NCI-H1436 (cell line): ENCODE measurements at regions not wholly inside any gene's neighbourhood (a gene's known extent, or its start where the extent isn't known, plus 50 kb on each side); places are given as distances from the start of the nearest gene placed in this dataset.
"Not testable (repeated sequence)": the region's sequence is repeated elsewhere in the genome, so short reads cannot be mapped to it uniquely, and the experiment has no call there.

Experiments
- DNase-seq: peaks from one replicate; lab custom pipeline; 2025; lab: John Stamatoyannopoulos, UW

- DNase-seq: no peak
Measured at GRCh38 chr17:33944412-33944811, 310.7 kb upstream of the CCL2 start.

DNA sequence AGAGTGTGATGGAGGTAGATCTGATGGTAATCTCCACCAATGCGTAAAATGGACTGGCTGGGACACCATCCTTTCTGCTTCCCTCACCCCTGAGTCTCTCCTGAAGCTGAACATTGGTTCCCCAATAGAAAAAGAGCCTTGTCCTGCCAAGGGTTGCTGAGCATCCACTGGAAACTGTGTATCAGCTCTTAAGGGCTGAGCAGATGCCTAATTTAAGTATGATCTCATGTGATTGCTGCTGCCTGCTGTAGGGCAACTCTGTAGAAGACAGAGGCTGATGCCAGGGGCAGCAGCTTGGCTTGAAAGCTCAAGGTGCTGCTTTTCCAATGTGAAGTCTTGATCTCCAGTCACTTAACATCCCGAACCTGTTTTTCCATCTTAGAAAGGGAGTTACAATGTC lies 310.3 kb upstream of the CCL2 start:
- no peak for DNase-seq

DNA sequence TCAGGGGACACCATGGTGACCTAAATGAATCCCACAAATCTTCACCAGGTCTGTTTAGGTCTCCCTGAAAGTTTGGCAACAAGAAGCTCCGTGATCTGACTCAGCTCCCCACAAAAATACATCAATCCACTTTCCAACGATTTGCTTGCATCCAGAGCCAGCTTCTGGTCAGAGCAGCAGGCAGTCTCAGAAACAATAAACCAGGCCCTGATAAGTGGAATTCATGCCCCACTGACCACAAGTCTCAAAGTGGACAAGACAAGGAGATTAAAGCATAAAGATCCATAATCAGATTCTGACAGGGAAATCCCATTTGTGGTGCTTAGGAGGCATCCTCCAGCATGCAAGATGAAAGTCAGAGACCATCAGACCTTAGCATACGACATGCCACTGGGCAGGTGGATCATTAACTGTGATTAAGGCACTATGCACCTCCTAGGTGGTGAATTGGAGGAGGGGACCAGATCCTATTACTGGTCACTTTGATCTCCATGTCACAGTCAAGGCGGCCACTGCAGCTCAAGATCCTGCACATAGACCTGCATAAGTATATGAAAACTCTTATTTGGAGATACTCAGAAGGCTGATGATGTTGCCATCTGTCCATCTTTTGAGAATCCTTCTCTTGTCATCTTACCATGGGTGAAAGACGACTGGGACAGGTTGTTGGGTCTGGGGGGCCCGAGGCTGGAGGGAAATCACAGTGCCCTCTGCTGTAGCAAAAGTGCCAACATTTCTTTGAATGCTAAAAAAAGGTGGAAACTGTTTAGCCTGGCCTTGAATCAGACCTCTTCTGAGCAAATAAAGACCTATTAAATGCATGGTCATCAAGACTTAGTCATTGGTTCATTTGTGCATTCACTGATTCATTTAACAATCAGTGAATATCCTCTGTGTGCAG lies 309.2 kb upstream of the CCL2 start:
- DNase-seq: no peak

GRCh38 chr17:33947762-33948161 lies 307.3 kb upstream of the CCL2 start:
- DNase-seq: no peak

- DNase-seq: no peak
Measured at GRCh38 chr17:33948309-33948708, 306.8 kb upstream of the CCL2 start.

- DNase-seq: no peak
Measured at GRCh38 chr17:33949100-33949499, 306.0 kb upstream of the CCL2 start.

DNA sequence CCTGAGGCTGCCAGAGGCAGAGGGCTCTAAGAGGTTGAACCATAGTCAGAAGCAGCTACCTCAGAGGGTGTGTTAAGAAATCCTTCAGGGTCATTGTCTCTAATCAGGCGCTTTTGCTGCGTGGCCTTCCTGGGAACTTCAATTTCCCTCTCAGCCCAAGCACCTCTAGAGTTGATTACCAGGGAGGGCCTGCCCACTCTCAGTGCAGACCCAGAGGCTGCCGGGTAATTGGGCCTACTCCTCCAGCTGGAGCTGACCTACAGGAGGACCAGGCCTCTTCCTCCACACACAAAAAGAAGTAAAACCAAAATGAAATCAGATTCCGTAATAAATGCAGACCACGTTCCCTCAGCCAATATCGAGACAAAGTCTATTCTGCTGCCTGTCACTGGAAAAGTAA lies 305.0 kb upstream of the CCL2 start:
- DNase-seq: no peak

GRCh38 chr17:33952425-33952824 lies 302.7 kb upstream of the CCL2 start:
- no peak for DNase-seq

GRCh38 chr17:33954597-33954996 lies 300.5 kb upstream of the CCL2 start:
- DNase-seq: no peak

DNA sequence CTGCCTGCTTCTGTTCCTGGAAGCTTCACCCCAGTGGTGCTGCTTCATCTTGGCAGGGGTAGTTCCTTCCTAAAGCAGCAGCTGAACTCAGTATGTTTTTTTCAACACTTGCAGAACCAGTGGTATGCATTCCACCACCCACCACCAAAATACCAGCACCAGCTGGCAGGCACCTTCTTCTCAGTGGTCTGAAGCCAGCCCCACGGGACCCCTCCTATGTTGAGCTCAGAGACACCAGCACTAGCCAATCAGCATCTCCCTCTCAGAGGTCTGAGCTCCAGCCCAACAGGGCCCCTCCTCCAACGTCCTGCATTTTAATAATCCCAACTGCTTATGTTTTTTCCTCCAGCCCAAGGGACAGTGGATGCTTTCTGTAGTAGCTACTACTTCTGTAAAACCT lies 299.6 kb upstream of the CCL2 start:
- no peak for DNase-seq

DNA sequence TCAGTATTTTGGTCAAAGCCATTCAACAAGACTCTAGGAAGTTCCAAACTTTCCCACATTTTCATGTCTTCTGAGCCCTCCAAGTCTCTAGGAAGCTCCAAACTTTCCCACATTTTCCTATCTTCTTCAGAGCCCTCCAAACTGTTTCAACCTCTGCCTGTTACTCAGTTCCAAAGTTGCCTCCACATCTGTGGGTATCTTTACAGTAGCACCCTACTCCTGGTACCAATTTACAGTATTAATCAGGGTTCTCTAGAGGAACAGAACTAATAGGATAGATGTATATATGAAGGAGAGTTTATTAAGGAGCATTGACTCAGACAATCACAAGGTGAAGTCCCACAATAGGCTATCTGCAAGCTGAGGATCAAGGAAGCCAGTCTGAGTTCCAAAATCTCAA lies 296.0 kb upstream of the CCL2 start:
- not testable (repeated sequence) for DNase-seq

DNA sequence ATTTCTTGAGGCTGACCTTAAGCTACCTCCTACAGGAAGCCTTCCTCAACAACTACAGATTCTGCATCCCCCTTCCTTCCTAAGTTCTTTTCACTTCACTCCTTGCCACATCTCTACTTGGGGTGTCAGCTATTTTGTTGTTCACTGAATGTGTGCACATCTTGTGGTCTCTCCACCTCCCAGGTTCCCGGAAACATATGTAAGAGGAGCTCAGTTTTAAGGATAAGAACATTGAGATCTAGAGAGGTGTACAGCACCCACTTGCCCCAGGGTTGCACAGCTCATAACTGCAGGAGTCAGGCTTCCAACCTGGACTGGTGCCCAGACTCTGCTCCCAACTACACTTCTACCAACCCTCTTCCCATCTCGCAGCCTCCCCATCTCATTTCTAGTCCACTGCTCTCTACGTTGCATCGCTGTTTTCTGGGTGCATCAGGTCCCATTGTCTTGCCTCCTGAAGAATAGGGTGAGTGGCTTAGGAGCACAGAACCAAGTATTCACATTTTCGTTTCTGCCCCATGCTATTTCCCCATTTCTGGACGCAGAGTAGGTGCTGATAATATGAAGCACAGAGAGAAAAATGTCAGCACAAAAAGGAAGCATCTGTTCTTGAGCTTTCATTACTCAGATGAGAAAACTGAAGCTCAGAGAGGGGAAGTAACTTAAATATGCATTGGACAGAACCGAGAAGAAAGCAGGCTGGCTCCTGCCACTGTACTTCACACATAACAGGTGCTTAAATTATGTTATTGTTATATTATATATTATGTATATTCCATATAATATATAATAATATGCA lies 292.0 kb upstream of the CCL2 start:
- no peak for DNase-seq

DNA sequence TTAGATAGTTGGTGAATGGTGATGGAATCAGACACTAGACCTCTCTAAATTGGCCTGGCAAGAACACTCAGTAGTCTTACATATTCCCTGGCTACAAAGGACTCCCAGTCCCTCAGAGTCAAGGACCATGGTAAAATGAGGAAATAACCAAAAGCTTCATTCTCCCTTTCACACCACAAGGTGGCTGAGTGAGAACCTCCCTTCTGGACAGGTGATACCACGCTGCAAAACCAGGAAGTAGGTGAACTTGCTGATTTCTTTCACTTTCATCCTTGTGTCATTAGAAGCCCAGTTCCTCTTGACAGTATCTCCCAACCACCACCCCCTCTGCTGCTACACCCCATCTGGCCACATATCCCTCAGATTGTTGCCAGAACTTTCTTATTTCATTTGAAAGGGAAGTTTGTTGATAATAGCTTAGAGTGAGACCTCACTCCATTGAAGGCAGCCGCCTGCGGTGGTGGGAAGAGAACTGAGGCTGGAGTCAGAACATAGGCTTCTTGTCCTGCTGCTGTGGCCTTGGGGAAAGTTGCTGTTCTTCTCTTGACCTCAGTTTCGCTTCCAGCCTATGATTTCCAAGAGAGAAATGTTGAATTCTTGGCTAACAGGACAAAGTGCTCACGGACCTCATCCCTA lies 290.6 kb upstream of the CCL2 start:
- no peak for DNase-seq

DNA sequence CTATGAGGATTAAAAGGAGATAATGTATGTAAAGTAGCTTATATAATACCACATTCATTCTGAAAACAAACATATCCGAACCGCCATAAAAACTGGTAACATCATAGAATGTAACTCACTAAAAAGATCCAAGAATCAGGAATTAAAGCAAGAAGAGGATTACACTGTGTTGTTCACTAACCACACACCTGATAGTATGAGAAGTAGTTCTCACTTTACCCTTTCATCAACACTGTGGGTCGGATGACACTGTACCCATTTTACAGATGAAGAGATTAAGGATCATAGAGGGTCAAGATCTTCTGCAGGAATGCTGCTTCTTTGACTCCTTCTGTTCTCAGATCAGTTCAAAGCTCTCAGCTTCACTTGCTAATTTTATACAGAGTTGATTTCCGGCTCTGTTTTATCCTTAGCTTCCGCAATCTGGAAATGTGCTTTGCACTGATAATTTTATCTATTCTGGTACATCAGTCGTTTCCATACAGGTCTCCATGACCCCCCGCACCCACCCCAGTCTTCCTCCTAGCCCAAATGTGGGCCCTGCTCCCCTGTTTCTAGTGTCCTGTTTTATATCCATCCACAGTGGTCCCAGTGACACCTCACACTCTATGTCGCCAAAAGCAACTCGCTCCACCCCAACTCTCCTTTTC lies 288.6 kb upstream of the CCL2 start:
- DNase-seq: no peak

GRCh38 chr17:33967608-33968349 lies 287.3 kb upstream of the CCL2 start:
- DNase-seq: no peak

DNA sequence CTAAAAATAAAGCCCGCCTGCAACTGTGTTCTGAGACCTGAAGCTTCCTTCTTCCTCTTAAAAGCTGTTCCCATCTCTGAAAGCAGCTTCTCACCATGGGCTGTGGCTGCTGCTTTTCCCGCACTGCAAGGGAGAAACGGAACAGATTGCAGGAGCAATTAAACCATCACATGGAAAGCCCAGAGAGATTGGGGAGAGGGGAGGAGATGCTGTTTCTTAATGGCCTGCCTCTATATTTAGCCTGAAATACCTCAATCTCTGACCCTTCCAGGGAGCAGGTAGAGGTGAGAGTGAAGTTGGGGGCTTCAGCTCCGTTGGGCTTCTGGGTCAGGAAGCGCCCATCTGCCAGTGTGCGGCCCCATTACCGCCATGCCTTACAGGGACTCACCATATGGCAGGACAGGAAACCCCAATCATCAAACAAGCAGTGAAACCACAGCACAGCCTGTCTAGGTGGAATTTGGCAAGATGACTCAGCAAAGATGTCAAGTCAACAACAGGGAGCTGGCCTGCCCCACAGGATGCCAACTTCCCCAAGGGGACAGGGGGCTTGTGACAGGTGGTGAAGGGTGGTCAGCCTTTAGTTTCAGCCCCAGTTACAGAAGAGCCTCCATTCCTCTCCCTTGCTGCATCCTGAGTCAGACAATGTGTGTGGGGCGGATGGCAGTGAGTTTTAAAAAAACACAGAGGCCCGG lies 286.6 kb upstream of the CCL2 start:
- no peak for DNase-seq

DNA sequence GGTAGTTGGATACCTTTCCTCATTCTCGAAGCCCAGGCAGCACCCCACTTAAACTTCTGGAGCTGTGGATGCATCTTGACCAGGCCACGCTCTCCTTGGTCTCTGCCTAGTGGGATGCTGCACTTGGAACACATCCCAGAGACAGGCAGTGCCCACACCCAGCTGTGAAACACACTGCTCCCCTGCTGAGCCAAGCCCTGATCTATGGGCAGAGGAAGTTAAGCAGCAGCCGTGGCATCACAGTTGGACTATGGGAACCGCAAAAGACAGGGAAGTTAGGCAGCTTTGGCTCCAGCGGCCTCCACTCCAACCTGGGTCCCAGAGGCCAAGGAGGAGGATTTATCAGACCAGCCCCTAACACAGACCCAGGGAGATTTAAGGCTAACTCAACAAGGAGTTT lies 284.8 kb upstream of the CCL2 start:
- no peak for DNase-seq

GRCh38 chr17:33972763-33973162 lies 282.3 kb upstream of the CCL2 start:
- no peak for DNase-seq

- no peak for DNase-seq
Measured at GRCh38 chr17:33973491-33973890, 281.6 kb upstream of the CCL2 start.

DNA sequence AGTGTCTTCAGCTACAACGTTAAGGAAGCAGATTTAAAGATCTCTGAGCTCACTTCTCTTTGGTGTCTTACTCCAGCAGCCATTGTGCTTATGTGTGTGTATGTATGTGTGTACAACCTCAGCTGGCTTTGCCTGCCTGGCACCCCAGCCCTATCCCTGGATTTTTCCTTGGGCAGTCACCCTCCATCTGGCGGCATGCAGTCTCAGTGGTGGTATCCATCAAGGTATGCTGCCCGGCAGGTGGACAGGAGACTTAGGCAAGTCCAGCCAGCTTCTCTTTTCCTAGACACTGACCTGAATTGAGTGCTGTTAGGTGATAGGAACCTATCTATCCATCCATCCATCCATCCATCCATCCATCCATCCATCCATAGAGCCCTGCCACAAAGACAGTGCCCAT lies 280.8 kb upstream of the CCL2 start:
- no peak for DNase-seq

DNA sequence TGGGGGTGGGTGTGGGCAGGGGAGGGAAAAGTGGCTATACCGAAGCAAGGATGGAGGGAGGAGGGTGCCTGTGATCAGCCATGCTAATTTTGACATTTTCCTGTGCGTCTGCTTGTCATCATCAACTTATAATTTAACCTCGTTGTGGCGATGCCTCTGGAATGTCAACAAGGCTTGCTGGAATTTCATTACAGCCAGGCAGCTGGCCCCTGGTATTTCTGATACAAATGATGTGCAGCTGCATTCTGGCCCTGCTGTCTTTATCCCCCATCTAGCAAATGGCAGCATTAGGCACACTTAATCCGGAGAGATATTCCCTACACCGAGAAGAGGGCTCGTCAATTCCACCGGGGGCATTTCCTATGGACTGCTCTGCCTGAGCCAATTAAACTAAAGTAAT lies 278.3 kb upstream of the CCL2 start:
- no peak for DNase-seq
